Vagina (tissue), 2 donors: ENCODE measurements at regions not wholly inside any gene's neighbourhood (a gene's known extent, or its start where the extent isn't known, plus 50 kb on each side); places are given as distances from the start of the nearest gene placed in this dataset.

Experiments
- DNase-seq, 2 donors: peaks; one replicate each; pipeline ENCODE4 v3.0.0-alpha.2; 2017; ENCODE audit errors: extremely low spot score in 2 of 2
- H3K27ac ChIP-seq: fragments of 200-600 bp; sonication (generic); one replicate; pipeline ENCODE4 v1.5.1; 2019
- H3K27me3 ChIP-seq: fragments of 200-600 bp; sonication (generic); one replicate; pipeline ENCODE4 v1.5.1; 2019
- H3K36me3 ChIP-seq, 2 donors: fragments of 200-600 bp; sonication (generic); one replicate each; pipeline ENCODE4 v1.5.1; 2017 to 2019
- H3K4me1 ChIP-seq: fragments of 200-600 bp; sonication (generic); one replicate; pipeline ENCODE4 v1.5.1; 2019
- H3K4me3 ChIP-seq, 2 donors: fragments of 200-600 bp; sonication (generic); 1 replicate in 1 of 2; 2 replicates in 1 of 2; pipeline ENCODE4 v1.5.1; 2016 to 2019
- H3K9me3 ChIP-seq: fragments of 200-600 bp; sonication (generic); one replicate; pipeline ENCODE4 v1.5.1; 2019
- CTCF ChIP-seq, 3 experiments: fragments of 450-650 bp in 2 of 3; fragments of 200-600 bp in 1 of 3; sonication (generic) in 1 of 3; IDR thresholded peaks; one replicate each; pipeline ENCODE4 v1.5.1; 2017 to 2019; ENCODE audit warnings: antibody characterized with exemption in 3 of 3, mild to moderate bottlenecking in 2 of 3, moderate library complexity in 2 of 3
- POLR2A ChIP-seq, 2 donors: fragments of 450-650 bp; IDR thresholded peaks; one replicate each; pipeline ENCODE4 v1.6.1; 2017; ENCODE audit warnings: antibody characterized with exemption in 2 of 2, mild to moderate bottlenecking in 2 of 2, moderate library complexity in 2 of 2
- POLR2AphosphoS5 ChIP-seq, 2 donors: sonication (generic); formaldehyde crosslinking; IDR thresholded peaks; one replicate each; pipeline ENCODE4 v1.9.0; 2017; ENCODE audit warnings: antibody characterized with exemption in 2 of 2, mild to moderate bottlenecking in 2 of 2, low read depth in 1 of 2; ENCODE audit not compliant: insufficient read depth in 1 of 2
- intact Hi-C: fragments of 100-400 bp; cut with DNase I; formaldehyde crosslinking; loops from one replicate; pipeline ENCODE4 v1.15.1; 2023

GRCh38 chr9:109705515-109705914 lies 74.5 kb upstream of the PALM2AKAP2 start:
- Histone ChIP-seq H3K27ac (no peak overlapping the region), H3K27me3 (no peaks in the 10 kb centered on the region), H3K4me1 (no peaks in the 10 kb centered on the region), H3K4me3 (no peak overlapping the region), H3K36me3 (no peaks in the 10 kb centered on the region), H3K9me3 (no peaks in the 10 kb centered on the region)
- no peak for TF ChIP-seq CTCF (IDR thresholded peaks at IDR 0.05)
- TF ChIP-seq POLR2A (IDR thresholded peaks at IDR 0.05): no peak
- no peak for TF ChIP-seq POLR2AphosphoS5 (IDR thresholded peaks at IDR 0.05; ENCODE audit: insufficient read depth in 1 of 2, low read depth in 1 of 2)
- no peak for DNase-seq
- intact Hi-C loops: no loop called here

DNA sequence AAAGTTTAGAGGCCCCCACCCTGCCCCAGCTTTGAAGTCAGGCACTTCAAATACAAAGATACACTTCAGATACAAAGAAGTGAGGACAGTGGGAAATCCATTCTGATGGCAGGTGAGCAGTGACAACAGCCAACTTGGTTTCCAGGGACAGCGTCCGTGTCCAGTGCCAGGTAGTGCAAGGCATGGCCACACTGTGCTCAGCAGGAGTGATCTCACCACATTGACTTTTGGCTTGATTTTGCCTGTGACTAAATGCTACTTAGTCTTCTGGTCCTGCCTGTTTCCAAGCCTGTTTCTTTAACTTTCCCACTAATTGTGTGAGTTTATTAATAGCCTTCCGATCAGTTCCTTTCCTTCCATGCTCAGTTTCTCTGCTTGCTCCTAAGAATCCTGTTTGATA lies 72.6 kb upstream of the PALM2AKAP2 start:
- DNase-seq: no peak
- Histone ChIP-seq H3K9me3 (no peaks in the 10 kb centered on the region), H3K4me1 (no peaks in the 10 kb centered on the region), H3K4me3 (no peak overlapping the region), H3K36me3 (no peaks in the 10 kb centered on the region), H3K27ac (no peak overlapping the region), H3K27me3 (no peaks in the 10 kb centered on the region)
- intact Hi-C loops: no loop called here
- TF ChIP-seq CTCF (IDR thresholded peaks at IDR 0.05) (no peak), POLR2AphosphoS5 (IDR thresholded peaks at IDR 0.05; ENCODE audit: insufficient read depth in 1 of 2, low read depth in 1 of 2) (no peak), POLR2A (IDR thresholded peaks at IDR 0.05) (no peak)

GRCh38 chr9:109708451-109708945 lies 71.5 kb upstream of the PALM2AKAP2 start:
- H3K27me3 ChIP-seq: no peaks in the 10 kb centered on the region
- TF ChIP-seq POLR2AphosphoS5 (IDR thresholded peaks at IDR 0.05; ENCODE audit: insufficient read depth in 1 of 2, low read depth in 1 of 2) (peak in 1 of 2 donors; percentile 35), CTCF (IDR thresholded peaks at IDR 0.05) (no peak), POLR2A (IDR thresholded peaks at IDR 0.05) (no peak)
- intact Hi-C loops: no loop called here
- no peaks in the 10 kb centered on the region for H3K9me3 ChIP-seq
- no peak overlapping the region for H3K4me3 ChIP-seq
- no peak overlapping the region for H3K27ac ChIP-seq
- no peak for DNase-seq
- no peaks in the 10 kb centered on the region for H3K36me3 ChIP-seq
- no peaks in the 10 kb centered on the region for H3K4me1 ChIP-seq

- TF ChIP-seq POLR2AphosphoS5 (IDR thresholded peaks at IDR 0.05; ENCODE audit: insufficient read depth in 1 of 2, low read depth in 1 of 2): no peak
- TF ChIP-seq POLR2A (IDR thresholded peaks at IDR 0.05): no peak
- no peak for TF ChIP-seq CTCF (IDR thresholded peaks at IDR 0.05)
- intact Hi-C loops: no loop called here
- H3K36me3 ChIP-seq: no peaks in the 10 kb centered on the region
- no peak overlapping the region for H3K27ac ChIP-seq
- no peaks in the 10 kb centered on the region for H3K27me3 ChIP-seq
- no peak for DNase-seq
- H3K4me1 ChIP-seq: no peaks in the 10 kb centered on the region
- H3K4me3 ChIP-seq: no peak overlapping the region
- no peaks in the 10 kb centered on the region for H3K9me3 ChIP-seq
These were observed 70.1 kb upstream of the PALM2AKAP2 start for GRCh38 chr9:109709866-109710265.

GRCh38 chr9:109710830-109711229 lies 69.2 kb upstream of the PALM2AKAP2 start:
- intact Hi-C loops: no loop called here
- Histone ChIP-seq H3K4me3 (no peak overlapping the region), H3K36me3 (no peaks in the 10 kb centered on the region), H3K9me3 (no peaks in the 10 kb centered on the region), H3K4me1 (no peaks in the 10 kb centered on the region), H3K27me3 (no peaks in the 10 kb centered on the region), H3K27ac (no peak overlapping the region)
- DNase-seq: no peak
- no peak for TF ChIP-seq POLR2AphosphoS5 (IDR thresholded peaks at IDR 0.05; ENCODE audit: insufficient read depth in 1 of 2, low read depth in 1 of 2)
- TF ChIP-seq CTCF (IDR thresholded peaks at IDR 0.05): no peak
- TF ChIP-seq POLR2A (IDR thresholded peaks at IDR 0.05): no peak
